ENCODE measurements at regions not wholly inside any gene's neighbourhood (a gene's known extent, or its start where the extent isn't known, plus 50 kb on each side); places are given as distances from the start of the nearest gene placed in this dataset.

DNA sequence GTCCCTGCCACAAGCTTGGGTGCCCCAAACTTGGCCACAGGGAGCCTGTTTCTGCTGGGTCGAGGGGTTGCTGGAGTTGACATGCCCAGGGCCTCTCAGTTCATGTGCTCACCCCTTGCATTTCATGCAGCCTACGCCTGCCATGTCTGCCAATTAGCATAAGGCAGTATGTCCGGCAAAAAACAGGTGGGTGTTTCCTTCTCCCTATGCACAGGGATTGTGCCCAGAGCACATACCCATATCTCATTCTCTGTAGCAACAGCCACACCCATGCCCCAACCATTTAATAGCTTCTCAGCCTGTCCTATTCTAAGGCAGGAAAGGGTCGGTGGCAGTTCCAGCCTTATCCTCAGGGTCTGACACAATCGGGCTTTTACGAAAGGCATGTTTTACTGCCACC lies 340.4 kb upstream of the ASIC2 start:
- no peak for ATAC-seq (ENCODE audit: low read depth)
- CTCF ChIA-PET = no interaction called here
- H3K4me1 Mint-ChIP-seq = peaks cover 4% of the 10 kb centered on the region

DNA sequence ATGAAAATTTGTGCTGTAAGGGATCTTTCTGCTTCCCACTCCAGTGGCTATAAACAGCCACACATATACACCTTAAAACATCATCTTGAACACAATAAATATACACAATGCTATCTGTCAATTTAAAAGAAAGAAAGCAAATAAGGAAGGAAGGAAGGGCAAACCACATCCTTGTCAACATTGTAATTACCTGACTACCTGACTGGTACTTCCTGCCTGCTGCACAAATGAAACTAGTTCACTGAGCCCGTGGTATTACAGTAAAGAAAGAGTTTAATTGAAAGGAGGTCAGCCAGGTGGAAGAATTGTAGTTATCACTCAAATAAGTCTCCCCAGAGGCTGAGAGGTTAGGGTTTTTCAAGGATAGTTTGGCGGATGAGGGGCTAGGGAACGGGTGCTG lies 344.4 kb upstream of the ASIC2 start:
- DNase-seq (no peak), ATAC-seq (ENCODE audit: low read depth) (no peak)
- TF ChIP-seq, protein P1, sequence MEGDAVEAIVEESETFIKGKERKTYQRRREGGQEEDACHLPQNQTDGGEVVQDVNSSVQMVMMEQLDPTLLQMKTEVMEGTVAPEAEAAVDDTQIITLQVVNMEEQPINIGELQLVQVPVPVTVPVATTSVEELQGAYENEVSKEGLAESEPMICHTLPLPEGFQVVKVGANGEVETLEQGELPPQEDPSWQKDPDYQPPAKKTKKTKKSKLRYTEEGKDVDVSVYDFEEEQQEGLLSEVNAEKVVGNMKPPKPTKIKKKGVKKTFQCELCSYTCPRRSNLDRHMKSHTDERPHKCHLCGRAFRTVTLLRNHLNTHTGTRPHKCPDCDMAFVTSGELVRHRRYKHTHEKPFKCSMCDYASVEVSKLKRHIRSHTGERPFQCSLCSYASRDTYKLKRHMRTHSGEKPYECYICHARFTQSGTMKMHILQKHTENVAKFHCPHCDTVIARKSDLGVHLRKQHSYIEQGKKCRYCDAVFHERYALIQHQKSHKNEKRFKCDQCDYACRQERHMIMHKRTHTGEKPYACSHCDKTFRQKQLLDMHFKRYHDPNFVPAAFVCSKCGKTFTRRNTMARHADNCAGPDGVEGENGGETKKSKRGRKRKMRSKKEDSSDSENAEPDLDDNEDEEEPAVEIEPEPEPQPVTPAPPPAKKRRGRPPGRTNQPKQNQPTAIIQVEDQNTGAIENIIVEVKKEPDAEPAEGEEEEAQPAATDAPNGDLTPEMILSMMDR (IDR thresholded peaks at IDR 0.05) = no peak
- intact Hi-C loops (cut with micrococcal nuclease) = no loop called here
- Mint-ChIP-seq H3K4me1 (peaks cover 4% of the 10 kb centered on the region), H3K27ac (no peak overlapping the region), H3K27me3 (peaks cover 3% of the 10 kb centered on the region), H3K36me3 (ENCODE audit: low read depth) (no peaks in the 10 kb centered on the region), H3K9me3 (peaks cover 11% of the 10 kb centered on the region), H3K4me3 (no peak overlapping the region)
- ChIA-PET CTCF (no interaction called here), POLR2A (interaction anchor here (0.6 kb wide), 1 partner anchor 849 kb away, joined by 4 read pairs; no protein-coding TSS in a partner anchor)

More for the DNA sequence above, 340.4 kb upstream of the ASIC2 start:
- TF ChIP-seq, protein P1 (IDR thresholded peaks at IDR 0.05) = no peak
- no peak for DNase-seq
- Mint-ChIP-seq H3K27ac (no peak overlapping the region), H3K9me3 (peaks cover 19% of the 10 kb centered on the region), H3K4me3 (no peak overlapping the region), H3K27me3 (peaks cover 3% of the 10 kb centered on the region), H3K36me3 (ENCODE audit: low read depth) (no peaks in the 10 kb centered on the region)
- POLR2A ChIA-PET = no interaction called here
- intact Hi-C loops (cut with micrococcal nuclease) = no loop called here

DNA sequence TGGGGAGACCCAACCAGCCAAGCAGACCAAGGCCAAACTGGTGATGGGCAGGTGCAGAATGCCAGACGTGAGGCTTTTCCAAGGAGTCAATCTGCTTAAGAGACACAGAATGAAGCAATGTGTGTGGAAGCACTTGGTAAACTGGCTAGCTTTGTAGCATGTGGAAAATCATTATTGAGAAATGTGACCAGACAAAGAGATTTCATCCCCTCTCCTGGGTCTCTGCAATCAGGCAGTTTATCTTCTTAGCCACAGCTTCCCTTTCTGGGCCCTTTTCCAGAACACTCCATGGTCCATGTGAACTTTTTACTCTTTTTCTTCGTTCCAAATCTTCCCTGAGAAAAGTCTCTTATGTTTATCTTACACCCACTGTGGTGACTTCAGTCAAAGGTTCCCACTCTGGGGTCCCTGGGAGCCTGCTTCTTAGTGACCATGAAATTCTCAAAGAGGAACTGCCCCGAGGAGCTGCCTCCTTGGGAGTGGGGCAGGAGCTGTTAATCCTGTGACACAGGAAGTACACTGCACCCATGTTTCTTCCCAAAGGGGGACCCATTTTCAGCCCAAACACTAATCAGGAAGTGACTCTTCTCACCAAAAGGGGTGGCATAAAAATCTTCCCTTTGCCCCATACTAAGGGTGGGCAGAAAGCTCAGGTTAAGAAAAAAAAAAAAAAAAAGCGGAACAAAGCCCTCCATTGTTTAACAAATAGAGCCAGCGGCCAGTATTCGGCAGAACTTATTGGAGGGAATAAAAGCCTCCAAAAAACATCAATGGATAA lies 346.2 kb upstream of the ASIC2 start:
- TF ChIP-seq, protein P1 (IDR thresholded peaks at IDR 0.05) = no peak
- ATAC-seq (ENCODE audit: low read depth) (no peak), DNase-seq (no peak)
- H3K27ac Mint-ChIP-seq = no peak overlapping the region
- ChIA-PET POLR2A (no interaction called here), CTCF (no interaction called here)
- H3K27me3 Mint-ChIP-seq = peaks cover under 1% of the 10 kb centered on the region
- intact Hi-C loops (cut with micrococcal nuclease) = no loop called here
- peaks cover 4% of the 10 kb centered on the region for H3K4me1 Mint-ChIP-seq
- H3K4me3 Mint-ChIP-seq = no peak overlapping the region
- H3K36me3 Mint-ChIP-seq (ENCODE audit: low read depth) = no peaks in the 10 kb centered on the region
- H3K9me3 Mint-ChIP-seq = peaks cover 11% of the 10 kb centered on the region

DNA sequence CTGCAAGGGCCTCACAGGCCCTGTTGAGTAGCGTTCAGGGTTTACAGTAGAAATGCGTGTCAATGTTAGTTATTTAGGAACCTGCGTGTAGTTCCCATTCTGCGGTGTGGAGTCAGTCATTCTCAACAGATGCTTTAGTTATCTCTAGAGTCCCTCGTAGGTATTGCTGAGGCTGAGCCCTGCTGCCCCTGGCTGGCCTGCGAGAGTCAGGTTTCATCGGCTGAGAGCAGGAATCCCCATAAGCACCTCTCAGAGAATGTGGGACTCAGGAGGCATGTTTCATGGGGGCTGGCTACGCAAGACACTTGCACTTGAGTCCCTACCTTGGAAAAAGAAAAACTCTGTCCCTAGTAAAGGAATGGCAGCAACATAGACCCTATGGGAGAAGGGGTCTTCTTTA lies 347.5 kb upstream of the ASIC2 start:
- DNase-seq (no peak), ATAC-seq (ENCODE audit: low read depth) (no peak)
- no peaks in the 10 kb centered on the region for H3K36me3 Mint-ChIP-seq (ENCODE audit: low read depth)
- ChIA-PET POLR2A (no interaction called here), CTCF (no interaction called here)
- peaks cover 4% of the 10 kb centered on the region for H3K4me1 Mint-ChIP-seq
- intact Hi-C loops (cut with micrococcal nuclease) = no loop called here
- TF ChIP-seq, protein P1 (IDR thresholded peaks at IDR 0.05) = no peak
- peaks cover 3% of the 10 kb centered on the region for H3K27me3 Mint-ChIP-seq
- H3K27ac Mint-ChIP-seq = no peak overlapping the region
- no peak overlapping the region for H3K4me3 Mint-ChIP-seq
- H3K9me3 Mint-ChIP-seq = peaks cover 11% of the 10 kb centered on the region

DNA sequence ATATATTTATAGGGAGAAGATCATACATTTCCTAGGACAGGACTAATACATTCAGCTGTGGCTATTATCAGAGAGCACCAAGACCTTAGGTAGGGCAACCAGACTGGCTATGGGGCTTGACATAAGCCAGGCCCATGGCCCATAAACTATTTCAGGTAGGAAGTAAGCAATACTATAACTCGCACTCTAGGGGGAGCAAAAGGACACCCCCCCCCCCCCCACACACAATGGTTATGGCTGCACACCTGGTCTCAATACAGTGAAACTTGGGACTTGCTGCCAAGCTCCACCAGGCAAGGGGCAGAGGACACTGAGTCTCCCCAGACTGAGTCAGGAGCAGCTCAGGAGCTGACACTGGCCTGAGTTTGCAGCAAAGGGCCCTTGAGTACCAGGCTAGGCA lies 348.9 kb upstream of the ASIC2 start:
- no peak for ATAC-seq (ENCODE audit: low read depth)
- ChIA-PET CTCF (no interaction called here), POLR2A (no interaction called here)
- no peak for DNase-seq
- peaks cover 9% of the 10 kb centered on the region for H3K9me3 Mint-ChIP-seq
- H3K4me1 Mint-ChIP-seq = peaks cover 4% of the 10 kb centered on the region
- no peaks in the 10 kb centered on the region for H3K36me3 Mint-ChIP-seq (ENCODE audit: low read depth)
- no peak overlapping the region for H3K27ac Mint-ChIP-seq
- peaks cover 3% of the 10 kb centered on the region for H3K27me3 Mint-ChIP-seq
- intact Hi-C loops (cut with micrococcal nuclease) = no loop called here
- TF ChIP-seq, protein P1 (IDR thresholded peaks at IDR 0.05) = no peak
- H3K4me3 Mint-ChIP-seq = no peak overlapping the region

All from activated B cell treated with CpG ODN at 0.5 μM for 24 hours (primary cell).